Smooth muscle cell (in vitro differentiated cells): ENCODE measurements at regions not wholly inside any gene's neighbourhood (a gene's known extent, or its start where the extent isn't known, plus 50 kb on each side); places are given as distances from the start of the nearest gene placed in this dataset.
A peak's percentile ranks its signal among the peaks of the same experiment; 100 is the strongest.

ENCODE experiments used
- DNase-seq: peaks from one replicate; lab custom pipeline; 2025; ENCODE audit not compliant: unreplicated experiment; lab: John Stamatoyannopoulos, UW
- H2AFZ ChIP-seq: fragments of 200-600 bp; sonication (generic); 2 replicates; pipeline ENCODE4 v1.6.0; 2016; ENCODE audit warnings: antibody characterized with exemption, low read depth, mild to moderate bottlenecking
- H3F3A ChIP-seq: fragments of 200-600 bp; sonication (generic); 2 replicates; pipeline ENCODE4 v1.6.0; 2017; ENCODE audit warnings: antibody characterized with exemption, low read depth
- H3K27ac ChIP-seq: fragments of 200-600 bp; sonication (generic); 2 replicates; pipeline ENCODE4 v1.5.1; 2016; ENCODE audit warnings: low read depth, mild to moderate bottlenecking
- H3K27me3 ChIP-seq: fragments of 200-600 bp; sonication (generic); 2 replicates; pipeline ENCODE4 v1.6.1; 2016; ENCODE audit warnings: low read depth, mild to moderate bottlenecking
- H3K36me3 ChIP-seq: fragments of 200-600 bp; sonication (generic); 2 replicates; pipeline ENCODE4 v1.5.1; 2016; ENCODE audit warnings: low read depth
- H3K4me1 ChIP-seq: fragments of 200-600 bp; sonication (generic); 2 replicates; pipeline ENCODE4 v1.5.1; 2016; ENCODE audit warnings: low read depth
- H3K4me2 ChIP-seq: fragments of 200-600 bp; sonication (generic); 2 replicates; pipeline ENCODE4 v1.6.0; 2016; ENCODE audit warnings: mild to moderate bottlenecking
- H3K4me3 ChIP-seq: fragments of 200-600 bp; sonication (generic); 2 replicates; pipeline ENCODE4 v1.5.1; 2016; ENCODE audit warnings: mild to moderate bottlenecking
- H3K79me2 ChIP-seq: fragments of 200-600 bp; sonication (generic); 2 replicates; pipeline ENCODE4 v1.6.0; 2016; ENCODE audit warnings: low read depth, mild to moderate bottlenecking
- H3K9ac ChIP-seq: fragments of 200-600 bp; sonication (generic); 2 replicates; pipeline ENCODE4 v1.6.0; 2016; ENCODE audit warnings: low read depth
- H3K9me3 ChIP-seq: fragments of 200-600 bp; sonication (generic); replicated peaks from 2 replicates; pipeline ENCODE4 v1.5.1; 2016; ENCODE audit warnings: low read depth
- H4K20me1 ChIP-seq: fragments of 200-600 bp; sonication (generic); 2 replicates; pipeline ENCODE4 v1.6.0; 2016; ENCODE audit warnings: low read depth
- WGBS: methylation state at CpG from one replicate; pipeline ENCODE4 v1.1.7; 2016; ENCODE audit warnings: low lambda C conversion rate; 5-methylcytosine and 5-hydroxymethylcytosine counted together
- TF ChIP-seq, protein P1 (sequence below): fragments of 200-600 bp; sonication (generic); IDR thresholded peaks from 2 replicates; pipeline ENCODE4 v1.5.1; 2017; ENCODE audit warnings: borderline replicate concordance, mild to moderate bottlenecking, antibody characterized with exemption; ENCODE audit not compliant: insufficient read depth, poor library complexity, severe bottlenecking

DNA sequence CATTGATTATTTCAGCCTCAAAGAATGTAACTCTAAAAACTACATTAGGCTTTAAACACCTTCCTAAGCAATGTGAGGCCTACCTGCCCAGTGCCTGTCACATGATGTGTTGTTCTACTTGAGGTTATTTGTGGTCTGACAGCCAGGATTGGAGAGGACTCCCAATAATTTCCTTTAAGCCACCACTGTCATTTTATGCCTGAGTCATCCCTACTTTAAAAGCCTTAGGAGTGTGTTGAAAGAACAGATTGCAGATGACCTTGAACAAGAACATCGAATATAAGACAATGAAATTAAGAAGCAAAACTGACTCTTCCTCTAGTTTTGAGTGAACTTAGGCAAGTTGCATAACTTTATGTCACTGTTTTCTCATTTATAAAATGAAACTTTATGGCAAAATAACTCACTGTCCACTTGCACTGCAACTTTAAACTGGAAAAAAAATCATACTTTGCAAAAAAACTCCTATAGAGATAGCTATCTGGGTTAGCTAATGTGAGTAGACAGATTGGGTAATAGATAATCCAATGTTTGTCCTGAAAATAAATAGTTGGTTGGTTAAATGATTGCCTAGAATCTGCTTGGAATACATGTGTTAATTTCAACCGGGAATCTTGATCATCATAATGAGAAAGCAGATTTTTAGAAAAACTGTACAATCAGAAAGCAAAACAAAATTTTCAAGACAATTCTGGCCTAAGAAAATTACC is 361.2 kb downstream of the SUCLA2 start:
- Histone ChIP-seq H3K9me3 (peaks cover under 1% of the 10 kb centered on the region), H3F3A (no peaks in the 10 kb centered on the region), H3K4me2 (peak overlapping the region; percentile 21), H3K79me2 (no peaks in the 10 kb centered on the region), H3K4me1 (no peaks in the 10 kb centered on the region), H2AFZ (no peak overlapping the region), H3K36me3 (no peaks in the 10 kb centered on the region), H3K27me3 (no peaks in the 10 kb centered on the region), H3K4me3 (no peak overlapping the region), H3K27ac (peak overlapping the region; percentile 5), H3K9ac (no peak overlapping the region), H4K20me1 (no peaks in the 10 kb centered on the region)
- no peak for DNase-seq
- TF ChIP-seq, protein P1, sequence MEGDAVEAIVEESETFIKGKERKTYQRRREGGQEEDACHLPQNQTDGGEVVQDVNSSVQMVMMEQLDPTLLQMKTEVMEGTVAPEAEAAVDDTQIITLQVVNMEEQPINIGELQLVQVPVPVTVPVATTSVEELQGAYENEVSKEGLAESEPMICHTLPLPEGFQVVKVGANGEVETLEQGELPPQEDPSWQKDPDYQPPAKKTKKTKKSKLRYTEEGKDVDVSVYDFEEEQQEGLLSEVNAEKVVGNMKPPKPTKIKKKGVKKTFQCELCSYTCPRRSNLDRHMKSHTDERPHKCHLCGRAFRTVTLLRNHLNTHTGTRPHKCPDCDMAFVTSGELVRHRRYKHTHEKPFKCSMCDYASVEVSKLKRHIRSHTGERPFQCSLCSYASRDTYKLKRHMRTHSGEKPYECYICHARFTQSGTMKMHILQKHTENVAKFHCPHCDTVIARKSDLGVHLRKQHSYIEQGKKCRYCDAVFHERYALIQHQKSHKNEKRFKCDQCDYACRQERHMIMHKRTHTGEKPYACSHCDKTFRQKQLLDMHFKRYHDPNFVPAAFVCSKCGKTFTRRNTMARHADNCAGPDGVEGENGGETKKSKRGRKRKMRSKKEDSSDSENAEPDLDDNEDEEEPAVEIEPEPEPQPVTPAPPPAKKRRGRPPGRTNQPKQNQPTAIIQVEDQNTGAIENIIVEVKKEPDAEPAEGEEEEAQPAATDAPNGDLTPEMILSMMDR: no peak
- 39% methylated on average over 2 of the region's 2 CpGs for WGBS

DNA sequence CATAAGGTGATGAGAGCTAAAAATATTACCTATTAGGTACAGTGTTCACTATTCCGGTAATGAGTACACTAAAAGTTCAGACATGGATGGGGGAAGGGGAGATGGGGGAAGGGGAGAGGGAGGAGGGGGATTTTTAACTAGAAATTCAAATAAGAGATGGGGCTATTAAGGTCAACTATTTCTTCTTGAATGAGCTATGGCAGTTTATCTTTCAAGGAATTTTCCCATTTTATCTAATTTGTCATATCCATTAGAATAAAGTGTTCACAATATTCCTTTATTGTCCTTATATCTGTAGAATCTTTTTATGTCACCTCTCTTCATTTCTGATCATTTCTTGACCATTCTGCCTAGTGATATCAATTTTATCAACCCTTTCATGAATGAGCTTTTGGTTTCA is 362.4 kb downstream of the SUCLA2 start:
- WGBS: 100% methylated on average over 1 of the region's 1 CpG
- Histone ChIP-seq H3K27me3 (no peaks in the 10 kb centered on the region), H3K9me3 (peaks cover 7% of the 10 kb centered on the region), H3F3A (no peaks in the 10 kb centered on the region), H3K4me1 (no peaks in the 10 kb centered on the region), H3K4me3 (no peak overlapping the region), H4K20me1 (no peaks in the 10 kb centered on the region), H2AFZ (no peak overlapping the region), H3K36me3 (no peaks in the 10 kb centered on the region), H3K79me2 (no peaks in the 10 kb centered on the region), H3K4me2 (no peak overlapping the region), H3K27ac (no peak overlapping the region), H3K9ac (no peak overlapping the region)
- TF ChIP-seq, protein P1: no peak
- no peak for DNase-seq

DNA sequence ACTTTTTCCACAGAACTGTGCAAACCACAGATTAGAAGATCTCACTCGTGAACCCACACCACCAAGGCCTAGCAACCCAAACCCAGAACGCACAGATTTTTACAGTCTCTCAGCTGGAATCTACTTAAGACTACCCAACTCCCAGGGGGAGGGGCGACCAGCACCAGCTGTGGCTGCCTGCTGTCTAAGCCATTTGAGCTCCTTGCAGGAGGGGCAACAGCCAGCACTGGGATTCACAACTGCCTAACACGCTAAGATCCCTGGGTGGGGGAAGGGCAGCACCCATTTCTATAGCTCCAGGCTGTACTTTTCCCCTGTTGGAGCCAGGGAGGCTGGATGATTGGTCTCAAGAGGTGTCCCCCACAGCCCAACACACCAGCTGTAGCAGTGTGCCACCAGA is 368.8 kb downstream of the SUCLA2 start:
- Histone ChIP-seq H3K4me3 (no peak overlapping the region), H3K4me1 (peaks cover 9% of the 10 kb centered on the region), H3K9ac (no peak overlapping the region), H3K9me3 (peaks cover 12% of the 10 kb centered on the region), H3F3A (no peaks in the 10 kb centered on the region), H2AFZ (peak overlapping the region; percentile 84), H3K27ac (peak overlapping the region; percentile 31), H3K27me3 (no peaks in the 10 kb centered on the region), H3K36me3 (no peaks in the 10 kb centered on the region), H3K4me2 (peak overlapping the region; percentile 6), H3K79me2 (no peaks in the 10 kb centered on the region), H4K20me1 (no peaks in the 10 kb centered on the region)
- DNase-seq: no peak
- 26% methylated on average over 4 of the region's 4 CpGs for WGBS
- TF ChIP-seq, protein P1: no peak

DNA sequence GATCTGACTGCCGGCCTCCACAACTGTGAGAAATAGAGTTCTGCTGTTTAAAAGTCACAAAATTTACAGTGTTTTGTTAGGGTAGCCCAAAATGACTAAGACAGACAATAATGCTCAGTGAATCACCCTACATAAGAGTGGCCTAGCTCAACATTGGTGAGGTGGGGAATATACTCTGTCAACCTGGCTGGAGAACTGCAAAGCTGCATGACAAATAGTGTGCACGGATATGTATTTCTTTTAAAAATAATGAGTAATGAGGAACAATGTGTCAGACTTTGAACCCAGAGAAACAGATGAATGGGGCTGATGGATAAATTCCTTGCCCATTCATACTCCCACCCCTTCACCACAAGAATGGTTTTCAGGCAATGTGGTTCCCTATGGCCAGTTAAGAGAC is 372.4 kb downstream of the SUCLA2 start:
- Histone ChIP-seq H3K4me1 (peaks cover 9% of the 10 kb centered on the region), H3K9ac (no peak overlapping the region), H3K4me3 (no peak overlapping the region), H3K27ac (peak overlapping the region; percentile 14), H4K20me1 (no peaks in the 10 kb centered on the region), H3K36me3 (no peaks in the 10 kb centered on the region), H2AFZ (no peak overlapping the region), H3K79me2 (no peaks in the 10 kb centered on the region), H3K27me3 (no peaks in the 10 kb centered on the region), H3K9me3 (peaks cover 6% of the 10 kb centered on the region), H3K4me2 (no peak overlapping the region), H3F3A (no peaks in the 10 kb centered on the region)
- DNase-seq: no peak
- TF ChIP-seq, protein P1: no peak
- WGBS: 64% methylated on average over 2 of the region's 2 CpGs
